ENCODE measurements at regions not wholly inside any gene's neighbourhood (a gene's known extent, or its start where the extent isn't known, plus 50 kb on each side); places are given as distances from the start of the nearest gene placed in this dataset.

DNA sequence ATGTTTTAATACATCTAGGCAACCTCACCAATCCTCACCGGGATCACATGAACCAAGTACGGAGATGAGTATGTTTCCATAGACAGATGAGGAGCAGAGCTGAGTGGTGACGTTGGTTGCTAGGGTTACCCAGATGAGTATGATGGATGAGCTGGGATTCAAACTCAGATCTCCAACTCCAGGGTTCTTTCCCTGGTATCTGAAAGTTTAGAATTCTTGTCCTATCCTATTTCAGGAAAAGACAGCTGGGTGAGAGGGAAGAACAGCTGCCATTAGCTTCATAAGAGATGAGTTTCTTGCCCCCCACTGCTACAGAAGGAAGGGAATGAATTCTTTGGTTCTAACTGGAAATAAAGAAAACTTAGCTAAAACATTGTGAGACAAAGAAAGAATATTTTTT, 728.9 kb upstream of the TBX3 start:
- Histone ChIP-seq H3K4me3 (replicated peaks in 1 of 3; ENCODE audit: insufficient read depth in 1 of 3, low read depth in 1 of 3, low read length in 3 of 3) (no peak overlapping the region), H3K4me2 (ENCODE audit: insufficient read depth, low read length) (no peak overlapping the region), H3K9ac (replicated peaks; ENCODE audit: extremely low read depth, insufficient read depth, low read length) (no peak overlapping the region), H3K27me3 (ENCODE audit: control insufficient read depth in 2 of 2, insufficient read depth in 2 of 2, low read length in 2 of 2) (no peaks in the 10 kb centered on the region), H3K79me2 (ENCODE audit: control insufficient read depth, insufficient read depth, low read length) (no peaks in the 10 kb centered on the region), H3K27ac (ENCODE audit: insufficient read depth, low read depth, low read length) (no peak overlapping the region), H3K4me1 (ENCODE audit: control insufficient read depth, extremely low read depth, insufficient read depth, low read length) (no peaks in the 10 kb centered on the region), H2AFZ (ENCODE audit: low read depth, low read length) (no peak overlapping the region), H3K9me1 (replicated peaks; ENCODE audit: control insufficient read depth, extremely low read depth, insufficient read depth, low read length) (no peaks in the 10 kb centered on the region), H3K9me3 (replicated peaks; ENCODE audit: control insufficient read depth, insufficient read depth, low read length) (no peaks in the 10 kb centered on the region), H4K20me1 (replicated peaks; ENCODE audit: control insufficient read depth, extremely low read depth, insufficient read depth, low read length) (no peaks in the 10 kb centered on the region), H3K36me3 (ENCODE audit: control insufficient read depth in 2 of 2, extremely low read depth in 1 of 2, insufficient read depth in 2 of 2, low read length in 2 of 2) (no peaks in the 10 kb centered on the region)
- no TSS peak for BruUV-seq (replicated peaks)
- ChIA-PET CTCF (no interaction called here), POLR2A (no interaction called here)
- TF ChIP-seq GATA2 (IDR thresholded peaks at IDR 0.05; ENCODE audit: insufficient read depth, insufficient read length, low read depth, low read length), result no peak
- TF ChIP-seq, protein P1, sequence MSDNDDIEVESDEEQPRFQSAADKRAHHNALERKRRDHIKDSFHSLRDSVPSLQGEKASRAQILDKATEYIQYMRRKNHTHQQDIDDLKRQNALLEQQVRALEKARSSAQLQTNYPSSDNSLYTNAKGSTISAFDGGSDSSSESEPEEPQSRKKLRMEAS (IDR thresholded peaks at IDR 0.05; ENCODE audit: insufficient read depth, insufficient read length), result no peak
- TF ChIP-seq EZH2 (IDR thresholded peaks at IDR 0.05; ENCODE audit: borderline replicate concordance, low read depth, low read length, severe bottlenecking), result no peak
- no peak for TF ChIP-seq FOS (IDR thresholded peaks at IDR 0.05; ENCODE audit: borderline replicate concordance, insufficient read depth, low read length)
- TF ChIP-seq MYC (IDR thresholded peaks at IDR 0.05; ENCODE audit: low read depth, low read length), result no peak
- no peak for TF ChIP-seq JUN (IDR thresholded peaks at IDR 0.05; ENCODE audit: borderline replicate concordance, insufficient read depth, insufficient read length, low read depth)
- no peak for TF ChIP-seq POLR2AphosphoS5 (IDR thresholded peaks at IDR 0.05; ENCODE audit: insufficient read depth, low read depth, low read length)
- TF ChIP-seq POLR2A (IDR thresholded peaks at IDR 0.05; ENCODE audit: low read depth, low read length), result no peak
- TF ChIP-seq, protein P2, sequence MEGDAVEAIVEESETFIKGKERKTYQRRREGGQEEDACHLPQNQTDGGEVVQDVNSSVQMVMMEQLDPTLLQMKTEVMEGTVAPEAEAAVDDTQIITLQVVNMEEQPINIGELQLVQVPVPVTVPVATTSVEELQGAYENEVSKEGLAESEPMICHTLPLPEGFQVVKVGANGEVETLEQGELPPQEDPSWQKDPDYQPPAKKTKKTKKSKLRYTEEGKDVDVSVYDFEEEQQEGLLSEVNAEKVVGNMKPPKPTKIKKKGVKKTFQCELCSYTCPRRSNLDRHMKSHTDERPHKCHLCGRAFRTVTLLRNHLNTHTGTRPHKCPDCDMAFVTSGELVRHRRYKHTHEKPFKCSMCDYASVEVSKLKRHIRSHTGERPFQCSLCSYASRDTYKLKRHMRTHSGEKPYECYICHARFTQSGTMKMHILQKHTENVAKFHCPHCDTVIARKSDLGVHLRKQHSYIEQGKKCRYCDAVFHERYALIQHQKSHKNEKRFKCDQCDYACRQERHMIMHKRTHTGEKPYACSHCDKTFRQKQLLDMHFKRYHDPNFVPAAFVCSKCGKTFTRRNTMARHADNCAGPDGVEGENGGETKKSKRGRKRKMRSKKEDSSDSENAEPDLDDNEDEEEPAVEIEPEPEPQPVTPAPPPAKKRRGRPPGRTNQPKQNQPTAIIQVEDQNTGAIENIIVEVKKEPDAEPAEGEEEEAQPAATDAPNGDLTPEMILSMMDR (IDR thresholded peaks at IDR 0.05; ENCODE audit: extremely low read depth in 1 of 2, insufficient read depth in 1 of 2, low read depth in 1 of 2, low read length in 2 of 2), result no peak
- dilution Hi-C loops (cut with MboI; ENCODE audit: extremely low pct_ligation_motif_present, low sequenced_read_pairs), result no loop called here
- intact Hi-C loops (cut with micrococcal nuclease), result no loop called here
- FAIRE-seq (no peak), DNase-seq (ENCODE audit: low read depth, low spot score) (no peak)

Measured in endothelial cell of umbilical vein (primary cell).